DMS53 treated with DMSO at 0.1 percent for 48 hours (cell line): ENCODE measurements at regions not wholly inside any gene's neighbourhood (a gene's known extent, or its start where the extent isn't known, plus 50 kb on each side); places are given as distances from the start of the nearest gene placed in this dataset.

Experiments
- DNase-seq: peaks from one replicate; lab custom pipeline; 2025; ENCODE audit not compliant: unreplicated experiment; lab: John Stamatoyannopoulos, UW

- DNase-seq: no peak
Observed at GRCh38 chr7:35508623-35509400, 186.1 kb downstream of the HERPUD2 start.

GRCh38 chr7:35505066-35505465 lies 189.9 kb downstream of the HERPUD2 start:
- no peak for DNase-seq

GRCh38 chr7:35504365-35504764 lies 190.6 kb downstream of the HERPUD2 start:
- no peak for DNase-seq

- DNase-seq: no peak
Observed at GRCh38 chr7:35501681-35502080, 193.3 kb downstream of the HERPUD2 start.

GRCh38 chr7:35499226-35499625 lies 195.7 kb downstream of the HERPUD2 start:
- DNase-seq: no peak

- no peak for DNase-seq
Observed at GRCh38 chr7:35498416-35498815, 196.5 kb downstream of the HERPUD2 start.

- DNase-seq: no peak
Observed at GRCh38 chr7:35495844-35496243, 199.1 kb downstream of the HERPUD2 start.

- DNase-seq: no peak
Observed at GRCh38 chr7:35495377-35495776, 199.6 kb downstream of the HERPUD2 start.

- no peak for DNase-seq
Observed at GRCh38 chr7:35494407-35494806, 200.5 kb downstream of the HERPUD2 start.

- DNase-seq: no peak
Observed at GRCh38 chr7:35492451-35493175, 202.3 kb downstream of the HERPUD2 start.

- no peak for DNase-seq
Observed at GRCh38 chr7:35491233-35491632, 203.7 kb downstream of the HERPUD2 start.

- DNase-seq: no peak
Observed at GRCh38 chr7:35487841-35488240, 207.1 kb downstream of the HERPUD2 start.

GRCh38 chr7:35487402-35487801 lies 207.5 kb downstream of the HERPUD2 start:
- no peak for DNase-seq

- DNase-seq: no peak
Observed at GRCh38 chr7:35485436-35485835, 209.5 kb downstream of the HERPUD2 start.

GRCh38 chr7:35483568-35483967 lies 211.4 kb downstream of the HERPUD2 start:
- DNase-seq: no peak

GRCh38 chr7:35482231-35482630 lies 212.7 kb downstream of the HERPUD2 start:
- no peak for DNase-seq

GRCh38 chr7:35480806-35481205 lies 214.1 kb downstream of the HERPUD2 start:
- no peak for DNase-seq

GRCh38 chr7:35477609-35478008 lies 217.3 kb downstream of the HERPUD2 start:
- DNase-seq: no peak

GRCh38 chr7:35474100-35474499 lies 220.2 kb upstream of the TBX20 start:
- no peak for DNase-seq

GRCh38 chr7:35468606-35469005 lies 214.7 kb upstream of the TBX20 start:
- DNase-seq: no peak

- DNase-seq: no peak
Observed at GRCh38 chr7:35467456-35467978, 213.6 kb upstream of the TBX20 start.

GRCh38 chr7:35465791-35466336 lies 212.0 kb upstream of the TBX20 start:
- DNase-seq: no peak
